ENCODE measurements at regions not wholly inside any gene's neighbourhood (a gene's known extent, or its start where the extent isn't known, plus 50 kb on each side); places are given as distances from the start of the nearest gene placed in this dataset.
"Not testable (repeated sequence)": the region's sequence is repeated elsewhere in the genome, so short reads cannot be mapped to it uniquely, and the experiment has no call there.

- Mint-ChIP-seq H3K27ac (no peak overlapping the region), H3K27me3 (no peaks in the 10 kb centered on the region)
Observed at GRCh38 chr18:52087140-52087539, 252.9 kb upstream of the DCC start.

GRCh38 chr18:52090005-52090404 is 250.0 kb upstream of the DCC start:
- H3K27ac Mint-ChIP-seq = no peak overlapping the region

More at GRCh38 chr18:52087140-52087539, 252.9 kb upstream of the DCC start:
- Mint-ChIP-seq H3K9me3 (no peaks in the 10 kb centered on the region), H3K36me3 (ENCODE audit: low read depth) (no peaks in the 10 kb centered on the region), H3K4me1 (ENCODE audit: low read depth) (no peaks in the 10 kb centered on the region), H3K4me3 (no peak overlapping the region)
- intact Hi-C loops (cut with micrococcal nuclease) = no loop called here

GRCh38 chr18:52093171-52093570 is 246.8 kb upstream of the DCC start:
- H3K9me3 Mint-ChIP-seq = no peaks in the 10 kb centered on the region
- no peaks in the 10 kb centered on the region for H3K4me1 Mint-ChIP-seq (ENCODE audit: low read depth)
- intact Hi-C loops (cut with micrococcal nuclease) = no loop called here
- H3K27ac Mint-ChIP-seq = no peak overlapping the region
- no peak overlapping the region for H3K4me3 Mint-ChIP-seq
- H3K36me3 Mint-ChIP-seq (ENCODE audit: low read depth) = no peaks in the 10 kb centered on the region
- no peaks in the 10 kb centered on the region for H3K27me3 Mint-ChIP-seq

More at GRCh38 chr18:52090005-52090404, 250.0 kb upstream of the DCC start:
- Mint-ChIP-seq H3K4me1 (ENCODE audit: low read depth) (no peaks in the 10 kb centered on the region), H3K4me3 (no peak overlapping the region), H3K9me3 (no peaks in the 10 kb centered on the region), H3K36me3 (ENCODE audit: low read depth) (no peaks in the 10 kb centered on the region), H3K27me3 (no peaks in the 10 kb centered on the region)
- intact Hi-C loops (cut with micrococcal nuclease) = no loop called here

GRCh38 chr18:52118684-52119083 is 221.3 kb upstream of the DCC start:
- intact Hi-C loops (cut with micrococcal nuclease) = no loop called here
- no peak overlapping the region for H3K27ac Mint-ChIP-seq

GRCh38 chr18:52130624-52131301 is 209.2 kb upstream of the DCC start:
- intact Hi-C loops (cut with micrococcal nuclease) = no loop called here
- H3K9me3 Mint-ChIP-seq = peaks cover 22% of the 10 kb centered on the region
- no peaks in the 10 kb centered on the region for H3K4me1 Mint-ChIP-seq (ENCODE audit: low read depth)
- no peak overlapping the region for H3K4me3 Mint-ChIP-seq
- no peaks in the 10 kb centered on the region for H3K27me3 Mint-ChIP-seq
- H3K36me3 Mint-ChIP-seq (ENCODE audit: low read depth) = no peaks in the 10 kb centered on the region
- no peak overlapping the region for H3K27ac Mint-ChIP-seq

More at GRCh38 chr18:52118684-52119083, 221.3 kb upstream of the DCC start:
- no peak overlapping the region for H3K4me3 Mint-ChIP-seq
- no peaks in the 10 kb centered on the region for H3K27me3 Mint-ChIP-seq
- no peaks in the 10 kb centered on the region for H3K4me1 Mint-ChIP-seq (ENCODE audit: low read depth)
- no peaks in the 10 kb centered on the region for H3K9me3 Mint-ChIP-seq
- no peaks in the 10 kb centered on the region for H3K36me3 Mint-ChIP-seq (ENCODE audit: low read depth)

- intact Hi-C loops (cut with micrococcal nuclease) = no loop called here
- no peak overlapping the region for H3K27ac Mint-ChIP-seq
Observed at GRCh38 chr18:52131845-52132244, 208.2 kb upstream of the DCC start.

GRCh38 chr18:52136532-52136931 is 203.5 kb upstream of the DCC start:
- intact Hi-C loops (cut with micrococcal nuclease) = no loop called here
- no peaks in the 10 kb centered on the region for H3K36me3 Mint-ChIP-seq (ENCODE audit: low read depth)
- H3K4me3 Mint-ChIP-seq = no peak overlapping the region
- no peaks in the 10 kb centered on the region for H3K4me1 Mint-ChIP-seq (ENCODE audit: low read depth)
- H3K27me3 Mint-ChIP-seq = no peaks in the 10 kb centered on the region
- no peak overlapping the region for H3K27ac Mint-ChIP-seq
- H3K9me3 Mint-ChIP-seq = peaks cover 61% of the 10 kb centered on the region

More at GRCh38 chr18:52131845-52132244, 208.2 kb upstream of the DCC start:
- Mint-ChIP-seq H3K4me3 (no peak overlapping the region), H3K9me3 (peaks cover 27% of the 10 kb centered on the region), H3K27me3 (no peaks in the 10 kb centered on the region), H3K4me1 (ENCODE audit: low read depth) (no peaks in the 10 kb centered on the region), H3K36me3 (ENCODE audit: low read depth) (no peaks in the 10 kb centered on the region)

GRCh38 chr18:52140986-52141385 is 199.0 kb upstream of the DCC start:
- Mint-ChIP-seq H3K27ac (no peak overlapping the region), H3K9me3 (peaks cover 68% of the 10 kb centered on the region), H3K4me1 (ENCODE audit: low read depth) (no peaks in the 10 kb centered on the region), H3K36me3 (ENCODE audit: low read depth) (no peaks in the 10 kb centered on the region), H3K27me3 (no peaks in the 10 kb centered on the region), H3K4me3 (no peak overlapping the region)
- intact Hi-C loops (cut with micrococcal nuclease) = no loop called here

GRCh38 chr18:52150050-52150449 is 189.9 kb upstream of the DCC start:
- intact Hi-C loops (cut with micrococcal nuclease) = no loop called here
- Mint-ChIP-seq H3K4me3 (no peak overlapping the region), H3K4me1 (ENCODE audit: low read depth) (no peaks in the 10 kb centered on the region), H3K27me3 (no peaks in the 10 kb centered on the region), H3K9me3 (peaks cover 26% of the 10 kb centered on the region), H3K27ac (no peak overlapping the region), H3K36me3 (ENCODE audit: low read depth) (no peaks in the 10 kb centered on the region)

GRCh38 chr18:52152036-52152435 is 188.0 kb upstream of the DCC start:
- Mint-ChIP-seq H3K36me3 (ENCODE audit: low read depth) (no peaks in the 10 kb centered on the region), H3K4me1 (ENCODE audit: low read depth) (no peaks in the 10 kb centered on the region), H3K9me3 (peaks cover 23% of the 10 kb centered on the region), H3K4me3 (no peak overlapping the region), H3K27me3 (no peaks in the 10 kb centered on the region), H3K27ac (no peak overlapping the region)
- intact Hi-C loops (cut with micrococcal nuclease) = no loop called here

- H3K27me3 Mint-ChIP-seq = no peaks in the 10 kb centered on the region
- H3K4me3 Mint-ChIP-seq = no peak overlapping the region
- no peaks in the 10 kb centered on the region for H3K36me3 Mint-ChIP-seq (ENCODE audit: low read depth)
- no peaks in the 10 kb centered on the region for H3K4me1 Mint-ChIP-seq (ENCODE audit: low read depth)
- no peak overlapping the region for H3K27ac Mint-ChIP-seq
- H3K9me3 Mint-ChIP-seq = peaks cover 3% of the 10 kb centered on the region
- intact Hi-C loops (cut with micrococcal nuclease) = no loop called here
Observed at GRCh38 chr18:52156166-52156565, 183.8 kb upstream of the DCC start.

GRCh38 chr18:52160636-52161035 is 179.4 kb upstream of the DCC start:
- Mint-ChIP-seq H3K4me1 (ENCODE audit: low read depth) (no peaks in the 10 kb centered on the region), H3K9me3 (peaks cover 20% of the 10 kb centered on the region), H3K4me3 (no peak overlapping the region), H3K27me3 (no peaks in the 10 kb centered on the region), H3K27ac (no peak overlapping the region), H3K36me3 (ENCODE audit: low read depth) (no peaks in the 10 kb centered on the region)
- intact Hi-C loops (cut with micrococcal nuclease) = no loop called here

GRCh38 chr18:52163478-52163877 is 176.5 kb upstream of the DCC start:
- intact Hi-C loops (cut with micrococcal nuclease) = no loop called here
- Mint-ChIP-seq H3K9me3 (peaks cover 20% of the 10 kb centered on the region), H3K4me3 (no peak overlapping the region), H3K27ac (no peak overlapping the region), H3K36me3 (ENCODE audit: low read depth) (no peaks in the 10 kb centered on the region), H3K27me3 (no peaks in the 10 kb centered on the region), H3K4me1 (ENCODE audit: low read depth) (no peaks in the 10 kb centered on the region)

- not testable (repeated sequence) for H3K4me1 Mint-ChIP-seq (ENCODE audit: low read depth)
Observed at GRCh38 chr18:52168131-52168530, 171.9 kb upstream of the DCC start.

GRCh38 chr18:52174220-52174619 is 165.8 kb upstream of the DCC start:
- H3K36me3 Mint-ChIP-seq (ENCODE audit: low read depth) = no peaks in the 10 kb centered on the region
- H3K27ac Mint-ChIP-seq = no peak overlapping the region
- H3K27me3 Mint-ChIP-seq = no peaks in the 10 kb centered on the region

More at GRCh38 chr18:52168131-52168530, 171.9 kb upstream of the DCC start:
- intact Hi-C loops (cut with micrococcal nuclease); H3K36me3 Mint-ChIP-seq (ENCODE audit: low read depth); H3K27me3 Mint-ChIP-seq; H3K27ac Mint-ChIP-seq; H3K4me3 Mint-ChIP-seq: not testable (repeated sequence)
- peaks cover 20% of the 10 kb centered on the region for H3K9me3 Mint-ChIP-seq

More at GRCh38 chr18:52174220-52174619, 165.8 kb upstream of the DCC start:
- Mint-ChIP-seq H3K9me3 (no peaks in the 10 kb centered on the region), H3K4me1 (ENCODE audit: low read depth) (no peaks in the 10 kb centered on the region), H3K4me3 (no peak overlapping the region)
- intact Hi-C loops (cut with micrococcal nuclease) = no loop called here
